GM23338 (cell line): ENCODE measurements at regions not wholly inside any gene's neighbourhood (a gene's known extent, or its start where the extent isn't known, plus 50 kb on each side); places are given as distances from the start of the nearest gene placed in this dataset.

Experiments
- CTCF ChIP-seq, 2 experiments: fragments of 200-600 bp in 1 of 2; sonication (generic) in 1 of 2; conservative IDR thresholded peaks; 2 replicates each; pipeline versions ENCODE4 v1.5.1 to v1.6.1; 2016 to 2017; ENCODE audit warnings: antibody characterized with exemption in 2 of 2, low read depth in 2 of 2, mild to moderate bottlenecking in 2 of 2, moderate library complexity in 1 of 2
- ETS1 ChIP-seq: IDR thresholded peaks from 2 replicates; pipeline ENCODE4 v1.6.1; 2016; ENCODE audit warnings: antibody characterized with exemption
- EZH2 ChIP-seq: fragments of 200-600 bp; sonication (generic); IDR thresholded peaks from one replicate; pipeline ENCODE4 v1.8.0; 2017; ENCODE audit warnings: antibody characterized with exemption, mild to moderate bottlenecking, low read depth; ENCODE audit not compliant: unreplicated experiment
- EZH2phosphoT487 ChIP-seq: fragments of 200-600 bp; sonication (generic); IDR thresholded peaks from one replicate; pipeline ENCODE4 v1.8.1; 2018; ENCODE audit warnings: antibody characterized with exemption; ENCODE audit not compliant: unreplicated experiment
- JUNB ChIP-seq: IDR thresholded peaks from one replicate; pipeline ENCODE4 v1.6.1; 2016; ENCODE audit warnings: antibody characterized with exemption; ENCODE audit not compliant: unreplicated experiment
- POLR2AphosphoS5 ChIP-seq: IDR thresholded peaks from 2 replicates; pipeline ENCODE4 v1.6.1; 2016; ENCODE audit warnings: antibody characterized with exemption, low read depth
- REST ChIP-seq: IDR thresholded peaks from one replicate; pipeline ENCODE4 v1.6.1; 2018; ENCODE audit warnings: antibody characterized with exemption; ENCODE audit not compliant: unreplicated experiment

GRCh38 chr3:68648494-68648893, 283.9 kb downstream of the TAFA4 start:
- TF ChIP-seq JUNB (no peak), CTCF (conservative IDR thresholded peaks at IDR 0.05; ENCODE audit: low read depth in 2 of 2) (no peak), REST (no peak), EZH2 (no peak), EZH2phosphoT487 (no peak), ETS1 (no peak), POLR2AphosphoS5 (no peak)
